ENCODE measurements at regions not wholly inside any gene's neighbourhood (a gene's known extent, or its start where the extent isn't known, plus 50 kb on each side); places are given as distances from the start of the nearest gene placed in this dataset.

- H3T11ph ChIP-seq (ENCODE audit: low read length) = no peak overlapping the region
- H3K9ac ChIP-seq (ENCODE audit: extremely low read depth, insufficient read length, low read length) = no peak overlapping the region
- H2BK5ac ChIP-seq (ENCODE audit: insufficient read length, low read length) = no peak overlapping the region
- Mint-ChIP-seq H3K36me3 (ENCODE audit: insufficient read depth in 1 of 3, low read depth in 3 of 3) (peaks cover 0 to 22% (median 0%) of the 10 kb centered on the region in 3 experiments; a peak in 3 of 7 replicates), H3K4me1 (peaks cover 8 to 21% of the 10 kb centered on the region in 2 experiments; a peak in 3 of 4 replicates), H3K9me3 (peaks cover 6 to 13% of the 10 kb centered on the region in 2 experiments; a peak in 4 of 5 replicates), H3K27ac (no peak overlapping the region), H3K27me3 (ENCODE audit: low read depth) (no peaks in the 10 kb centered on the region), H3K4me3 (no peak overlapping the region)
- H3K56ac ChIP-seq (ENCODE audit: insufficient read length, low read depth, low read length) = no peak overlapping the region
- no CpG with 5 or more reads among the region's 1 CpG for WGBS (ENCODE audit: extremely low coverage, insufficient read length, low lambda C conversion rate)
- no peak overlapping the region for H2BK20ac ChIP-seq (ENCODE audit: low read depth, low read length, poor library complexity, severe bottlenecking)
- H4K5ac ChIP-seq (ENCODE audit: insufficient read length, low read depth, low read length) = no peak overlapping the region
- no peak overlapping the region for H3K23ac ChIP-seq (ENCODE audit: insufficient read length, low read depth, low read length)
- no peak overlapping the region for H3K27ac ChIP-seq (ENCODE audit: insufficient read length, low read depth, low read length)
- H3K4ac ChIP-seq (ENCODE audit: low read depth, low read length) = no peak overlapping the region
- H2AK5ac ChIP-seq (ENCODE audit: insufficient read length, low read length) = no peak overlapping the region
- H3K4me1 ChIP-seq (ENCODE audit: insufficient read depth, low read length) = no peaks in the 10 kb centered on the region
- H3K14ac ChIP-seq (ENCODE audit: insufficient read depth, low read length) = no peak overlapping the region
- no peak for TF ChIP-seq CTCF (conservative IDR thresholded peaks at IDR 0.05)
- H4K8ac ChIP-seq (replicated peaks; ENCODE audit: insufficient read length, low read depth, low read length) = no peak overlapping the region
- no peak overlapping the region for H3K18ac ChIP-seq (ENCODE audit: insufficient read length, low read depth, low read length)
- no peak overlapping the region for H3K4me2 ChIP-seq (ENCODE audit: insufficient read depth, insufficient read length, low read length)
- H3K9me3 ChIP-seq (ENCODE audit: control insufficient read depth, low read depth, low read length) = no peaks in the 10 kb centered on the region
- H3K27me3 ChIP-seq (ENCODE audit: insufficient read depth, low read length) = no peaks in the 10 kb centered on the region
- DNase-seq = no peak
- H3K23me2 ChIP-seq (ENCODE audit: insufficient read length, low read depth, low read length, poor library complexity, severe bottlenecking) = no peaks in the 10 kb centered on the region
- no peaks in the 10 kb centered on the region for H4K20me1 ChIP-seq (ENCODE audit: control insufficient read depth, insufficient read depth, insufficient read length)
- no peak overlapping the region for H2BK15ac ChIP-seq (ENCODE audit: low read depth, low read length)
- no peaks in the 10 kb centered on the region for H3K79me2 ChIP-seq (ENCODE audit: insufficient read depth, low read length)
- no peak overlapping the region for H2BK12ac ChIP-seq (ENCODE audit: insufficient read length, low read depth, low read length)
- no peak overlapping the region for H2BK120ac ChIP-seq (ENCODE audit: low read depth, low read length, poor library complexity, severe bottlenecking)
- no peaks in the 10 kb centered on the region for H3K79me1 ChIP-seq (ENCODE audit: insufficient read depth, low read depth, low read length, poor library complexity, severe bottlenecking)
- no peak overlapping the region for H2AFZ ChIP-seq (ENCODE audit: low read length)
- no peak overlapping the region for H4K91ac ChIP-seq (ENCODE audit: insufficient read length, low read depth, low read length)
Observed at GRCh38 chr6:164379795-164380194, 929.6 kb downstream of the C6orf118 start.

Measured in H9 (cell line).